Gastroesophageal sphincter (tissue), 3 donors: ENCODE measurements at regions not wholly inside any gene's neighbourhood (a gene's known extent, or its start where the extent isn't known, plus 50 kb on each side); places are given as distances from the start of the nearest gene placed in this dataset.

Experiments used
- CTCF ChIP-seq, 4 experiments: fragments of 200-600 bp in 2 of 4; fragments of 450-650 bp in 2 of 4; sonication (generic) in 1 of 4; IDR thresholded peaks; one replicate each; pipeline ENCODE4 v1.5.1; 2017 to 2019; ENCODE audit warnings: antibody characterized with exemption in 4 of 4, mild to moderate bottlenecking in 2 of 4, moderate library complexity in 2 of 4
- EP300 ChIP-seq: sonication (generic); formaldehyde crosslinking; IDR thresholded peaks from one replicate; pipeline ENCODE4 v1.6.1; 2017; ENCODE audit warnings: antibody characterized with exemption, mild to moderate bottlenecking
- POLR2A ChIP-seq, 2 donors: fragments of 450-650 bp; IDR thresholded peaks; one replicate each; pipeline ENCODE4 v1.6.1; 2017; ENCODE audit warnings: antibody characterized with exemption in 2 of 2, mild to moderate bottlenecking in 2 of 2, moderate library complexity in 1 of 2

GRCh38 chr9:86818636-86819035, 128.7 kb downstream of the GAS1 start:
- TF ChIP-seq CTCF (IDR thresholded peaks at IDR 0.05) = no peak
- TF ChIP-seq EP300 = no peak
- no peak for TF ChIP-seq POLR2A (IDR thresholded peaks at IDR 0.05)
